ENCODE measurements at regions not wholly inside any gene's neighbourhood (a gene's known extent, or its start where the extent isn't known, plus 50 kb on each side); places are given as distances from the start of the nearest gene placed in this dataset.

- DNase-seq (ENCODE audit: low read depth), result no peak
- no peak for TF ChIP-seq CTCF (IDR thresholded peaks at IDR 0.05; ENCODE audit: control insufficient read depth, insufficient read depth, low read depth, low read length, missing control alignments)
Measured at GRCh38 chr13:107518780-107519179, 696.6 kb downstream of the LIG4 start.

GRCh38 chr13:107518292-107518691 is 697.0 kb downstream of the LIG4 start:
- no peak for DNase-seq (ENCODE audit: low read depth)
- no peak for TF ChIP-seq CTCF (IDR thresholded peaks at IDR 0.05; ENCODE audit: control insufficient read depth, insufficient read depth, low read depth, low read length, missing control alignments)
- no peak overlapping the region for H3K4me3 ChIP-seq (ENCODE audit: control insufficient read depth, low read depth, low read length)

More at GRCh38 chr13:107518780-107519179, 696.6 kb downstream of the LIG4 start:
- H3K4me3 ChIP-seq (ENCODE audit: control insufficient read depth, low read depth, low read length), result no peak overlapping the region

- TF ChIP-seq CTCF (IDR thresholded peaks at IDR 0.05; ENCODE audit: control insufficient read depth, insufficient read depth, low read depth, low read length, missing control alignments), result no peak
- DNase-seq (ENCODE audit: low read depth), result no peak
- no peak overlapping the region for H3K4me3 ChIP-seq (ENCODE audit: control insufficient read depth, low read depth, low read length)
Measured at GRCh38 chr13:107516517-107516916, 698.8 kb downstream of the LIG4 start.

- no peak for TF ChIP-seq CTCF (IDR thresholded peaks at IDR 0.05; ENCODE audit: control insufficient read depth, insufficient read depth, low read depth, low read length, missing control alignments)
- no peak overlapping the region for H3K4me3 ChIP-seq (ENCODE audit: control insufficient read depth, low read depth, low read length)
- DNase-seq (ENCODE audit: low read depth), result no peak
Measured at GRCh38 chr13:107512551-107512950, 702.8 kb downstream of the LIG4 start.

- TF ChIP-seq CTCF (IDR thresholded peaks at IDR 0.05; ENCODE audit: control insufficient read depth, insufficient read depth, low read depth, low read length, missing control alignments), result no peak
- H3K4me3 ChIP-seq (ENCODE audit: control insufficient read depth, low read depth, low read length), result no peak overlapping the region
- DNase-seq (ENCODE audit: low read depth), result no peak
Measured at GRCh38 chr13:107497661-107498060, 717.7 kb downstream of the LIG4 start.

GRCh38 chr13:107493266-107493665 is 722.1 kb downstream of the LIG4 start:
- DNase-seq (ENCODE audit: low read depth), result no peak
- no peak overlapping the region for H3K4me3 ChIP-seq (ENCODE audit: control insufficient read depth, low read depth, low read length)
- no peak for TF ChIP-seq CTCF (IDR thresholded peaks at IDR 0.05; ENCODE audit: control insufficient read depth, insufficient read depth, low read depth, low read length, missing control alignments)

- no peak for DNase-seq (ENCODE audit: low read depth)
- no peak for TF ChIP-seq CTCF (IDR thresholded peaks at IDR 0.05; ENCODE audit: control insufficient read depth, insufficient read depth, low read depth, low read length, missing control alignments)
Measured at GRCh38 chr13:107482688-107483087, 732.6 kb downstream of the LIG4 start.

More at GRCh38 chr13:107482688-107483087, 732.6 kb downstream of the LIG4 start:
- H3K4me3 ChIP-seq (ENCODE audit: control insufficient read depth, low read depth, low read length), result no peak overlapping the region
